SK-MEL-5 (cell line): ENCODE measurements at regions not wholly inside any gene's neighbourhood (a gene's known extent, or its start where the extent isn't known, plus 50 kb on each side); places are given as distances from the start of the nearest gene placed in this dataset.

Experiments
- DNase-seq: peaks from one replicate; pipeline ENCODE4 v3.0.0-alpha.2; 2016; ENCODE audit warnings: low read depth, low spot score
- in situ Hi-C: cut with HindIII; loops from 2 replicates; pipeline ENCODE4 v1.10.0; 2016; ENCODE audit warnings: low sequenced_read_pairs, high pct_unique_total_duplicates, low pct_unique_long_range_greater_than_20kb

- DNase-seq: no peak
- in situ Hi-C loops: no loop called here
Measured at GRCh38 chr1:239785576-239785975, 306.1 kb upstream of the FMN2 start.

- no peak for DNase-seq
- in situ Hi-C loops: no loop called here
Measured at GRCh38 chr1:239786464-239786863, 305.2 kb upstream of the FMN2 start.

GRCh38 chr1:239792157-239792556 lies 299.5 kb upstream of the FMN2 start:
- in situ Hi-C loops: no loop called here

GRCh38 chr1:239795304-239795703 lies 296.4 kb upstream of the FMN2 start:
- in situ Hi-C loops: no loop called here
- DNase-seq: no peak

More at GRCh38 chr1:239792157-239792556, 299.5 kb upstream of the FMN2 start:
- DNase-seq: peak; percentile 31

- DNase-seq: no peak
- in situ Hi-C loops: no loop called here
Measured at GRCh38 chr1:239799617-239800016, 292.1 kb upstream of the FMN2 start.

- no peak for DNase-seq
- in situ Hi-C loops: no loop called here
Measured at GRCh38 chr1:239800861-239801260, 290.8 kb upstream of the FMN2 start.

- peak; percentile 20 for DNase-seq
Measured at GRCh38 chr1:239802275-239802674, 289.4 kb upstream of the FMN2 start.

GRCh38 chr1:239803781-239804180 lies 287.9 kb upstream of the FMN2 start:
- DNase-seq: no peak
- in situ Hi-C loops: no loop called here

More at GRCh38 chr1:239802275-239802674, 289.4 kb upstream of the FMN2 start:
- in situ Hi-C loops: no loop called here

GRCh38 chr1:239804266-239804665 lies 287.4 kb upstream of the FMN2 start:
- no peak for DNase-seq
- in situ Hi-C loops: no loop called here

GRCh38 chr1:239805042-239805441 lies 286.6 kb upstream of the FMN2 start:
- in situ Hi-C loops: no loop called here
- DNase-seq: no peak

- in situ Hi-C loops: no loop called here
Measured at GRCh38 chr1:239805851-239806772, 285.6 kb upstream of the FMN2 start.

GRCh38 chr1:239806897-239807296 lies 284.8 kb upstream of the FMN2 start:
- in situ Hi-C loops: no loop called here
- DNase-seq: no peak

More at GRCh38 chr1:239805851-239806772, 285.6 kb upstream of the FMN2 start:
- DNase-seq: no peak

- no peak for DNase-seq
- in situ Hi-C loops: no loop called here
Measured at GRCh38 chr1:239807361-239807760, 284.3 kb upstream of the FMN2 start.

GRCh38 chr1:239810061-239810481 lies 281.6 kb upstream of the FMN2 start:
- in situ Hi-C loops: no loop called here
- DNase-seq: peak; percentile 66

GRCh38 chr1:239811211-239811885 lies 280.3 kb upstream of the FMN2 start:
- no peak for DNase-seq
- in situ Hi-C loops: no loop called here

- in situ Hi-C loops: no loop called here
- DNase-seq: no peak
Measured at GRCh38 chr1:239812580-239812979, 279.1 kb upstream of the FMN2 start.

GRCh38 chr1:239814306-239814881 lies 277.3 kb upstream of the FMN2 start:
- in situ Hi-C loops: no loop called here
- peak; percentile 82 for DNase-seq

GRCh38 chr1:239815074-239815473 lies 276.6 kb upstream of the FMN2 start:
- DNase-seq: no peak

More at GRCh38 chr1:239815074-239815473, 276.6 kb upstream of the FMN2 start:
- in situ Hi-C loops: no loop called here
